ENCODE measurements at regions not wholly inside any gene's neighbourhood (a gene's known extent, or its start where the extent isn't known, plus 50 kb on each side); places are given as distances from the start of the nearest gene placed in this dataset.

DNA sequence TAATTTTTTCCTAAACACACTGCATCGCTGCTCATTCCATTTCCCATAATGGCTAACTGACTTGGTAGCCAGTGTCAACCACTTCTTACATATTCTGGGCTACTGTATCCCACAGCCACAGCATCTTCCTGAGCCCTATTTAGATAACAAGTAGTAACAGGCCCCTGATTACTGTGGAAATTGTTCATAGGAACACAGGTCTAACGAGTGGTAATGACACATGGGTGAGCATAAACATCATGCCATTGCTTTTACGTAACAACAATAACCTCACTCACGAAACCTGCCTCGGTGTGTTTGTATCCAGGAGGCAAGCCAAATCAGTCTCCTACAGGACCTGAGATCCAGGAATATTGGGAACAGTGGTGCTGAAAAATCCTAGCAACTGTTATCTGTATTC is 438.6 kb downstream of the KLF5 start:
- Mint-ChIP-seq H3K27me3 (no peaks in the 10 kb centered on the region), H3K9me3 (no peaks in the 10 kb centered on the region), H3K27ac (no peak overlapping the region), H3K4me1 (no peaks in the 10 kb centered on the region), H3K36me3 (ENCODE audit: low read depth) (no peaks in the 10 kb centered on the region), H3K4me3 (no peak overlapping the region)
- ChIA-PET POLR2A (no interaction called here), CTCF (no interaction called here)
- intact Hi-C loops (cut with micrococcal nuclease) = no loop called here
- no peak for DNase-seq
- TF ChIP-seq, protein P1, sequence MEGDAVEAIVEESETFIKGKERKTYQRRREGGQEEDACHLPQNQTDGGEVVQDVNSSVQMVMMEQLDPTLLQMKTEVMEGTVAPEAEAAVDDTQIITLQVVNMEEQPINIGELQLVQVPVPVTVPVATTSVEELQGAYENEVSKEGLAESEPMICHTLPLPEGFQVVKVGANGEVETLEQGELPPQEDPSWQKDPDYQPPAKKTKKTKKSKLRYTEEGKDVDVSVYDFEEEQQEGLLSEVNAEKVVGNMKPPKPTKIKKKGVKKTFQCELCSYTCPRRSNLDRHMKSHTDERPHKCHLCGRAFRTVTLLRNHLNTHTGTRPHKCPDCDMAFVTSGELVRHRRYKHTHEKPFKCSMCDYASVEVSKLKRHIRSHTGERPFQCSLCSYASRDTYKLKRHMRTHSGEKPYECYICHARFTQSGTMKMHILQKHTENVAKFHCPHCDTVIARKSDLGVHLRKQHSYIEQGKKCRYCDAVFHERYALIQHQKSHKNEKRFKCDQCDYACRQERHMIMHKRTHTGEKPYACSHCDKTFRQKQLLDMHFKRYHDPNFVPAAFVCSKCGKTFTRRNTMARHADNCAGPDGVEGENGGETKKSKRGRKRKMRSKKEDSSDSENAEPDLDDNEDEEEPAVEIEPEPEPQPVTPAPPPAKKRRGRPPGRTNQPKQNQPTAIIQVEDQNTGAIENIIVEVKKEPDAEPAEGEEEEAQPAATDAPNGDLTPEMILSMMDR (IDR thresholded peaks at IDR 0.05) = no peak
- no peak for ATAC-seq (ENCODE audit: low read depth)

DNA sequence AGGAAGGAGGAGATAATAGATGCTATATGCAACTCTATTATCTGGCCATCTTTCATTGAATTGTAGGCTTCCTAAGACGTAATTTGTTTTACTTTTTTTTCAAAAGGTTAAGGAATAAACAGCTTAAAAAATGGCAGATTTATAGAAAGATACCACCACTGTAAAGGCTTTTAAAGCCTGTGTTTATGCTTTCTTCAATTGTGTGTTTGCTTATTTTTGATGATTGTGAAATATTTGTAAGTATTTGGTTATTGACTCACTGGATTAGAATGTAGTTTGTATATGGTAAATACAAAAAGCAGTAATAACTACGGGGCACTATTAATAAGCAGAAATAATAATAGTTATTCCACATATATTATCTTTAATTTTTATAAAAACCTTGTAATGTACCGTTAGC is 437.9 kb downstream of the KLF5 start:
- DNase-seq (no peak), ATAC-seq (ENCODE audit: low read depth) (no peak)
- ChIA-PET CTCF (no interaction called here), POLR2A (no interaction called here)
- Mint-ChIP-seq H3K27me3 (no peaks in the 10 kb centered on the region), H3K36me3 (ENCODE audit: low read depth) (no peaks in the 10 kb centered on the region), H3K9me3 (no peaks in the 10 kb centered on the region), H3K4me1 (no peaks in the 10 kb centered on the region), H3K4me3 (no peak overlapping the region), H3K27ac (no peak overlapping the region)
- intact Hi-C loops (cut with micrococcal nuclease) = no loop called here
- TF ChIP-seq, protein P1 (IDR thresholded peaks at IDR 0.05) = no peak

DNA sequence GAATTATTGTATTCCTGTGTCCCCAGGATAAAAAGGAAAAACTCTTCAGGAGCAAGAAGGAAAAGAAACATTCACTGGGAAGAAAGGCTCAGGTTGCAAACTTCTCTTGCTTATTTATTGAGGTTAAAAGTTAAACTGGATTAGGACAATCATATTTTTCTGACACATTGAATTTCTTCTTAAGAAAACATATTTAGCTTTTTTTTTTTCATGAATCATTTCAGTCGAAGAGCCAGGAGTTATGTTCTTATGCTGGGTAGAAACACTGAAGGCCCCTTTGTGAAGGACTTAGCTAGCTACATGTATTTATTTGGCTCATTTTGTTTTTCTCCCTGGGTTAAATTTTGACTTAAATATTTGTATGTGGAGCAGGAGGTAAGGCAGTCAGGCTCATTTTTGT is 434.0 kb downstream of the KLF5 start:
- H3K27ac Mint-ChIP-seq = no peak overlapping the region
- POLR2A ChIA-PET = no interaction called here
- no peaks in the 10 kb centered on the region for H3K4me1 Mint-ChIP-seq
- DNase-seq (no peak), ATAC-seq (ENCODE audit: low read depth) (no peak)
- TF ChIP-seq, protein P1 (IDR thresholded peaks at IDR 0.05) = no peak
- H3K4me3 Mint-ChIP-seq = no peak overlapping the region
- CTCF ChIA-PET = no interaction called here
- H3K9me3 Mint-ChIP-seq = no peaks in the 10 kb centered on the region
- H3K36me3 Mint-ChIP-seq (ENCODE audit: low read depth) = no peaks in the 10 kb centered on the region
- no peaks in the 10 kb centered on the region for H3K27me3 Mint-ChIP-seq
- intact Hi-C loops (cut with micrococcal nuclease) = no loop called here

DNA sequence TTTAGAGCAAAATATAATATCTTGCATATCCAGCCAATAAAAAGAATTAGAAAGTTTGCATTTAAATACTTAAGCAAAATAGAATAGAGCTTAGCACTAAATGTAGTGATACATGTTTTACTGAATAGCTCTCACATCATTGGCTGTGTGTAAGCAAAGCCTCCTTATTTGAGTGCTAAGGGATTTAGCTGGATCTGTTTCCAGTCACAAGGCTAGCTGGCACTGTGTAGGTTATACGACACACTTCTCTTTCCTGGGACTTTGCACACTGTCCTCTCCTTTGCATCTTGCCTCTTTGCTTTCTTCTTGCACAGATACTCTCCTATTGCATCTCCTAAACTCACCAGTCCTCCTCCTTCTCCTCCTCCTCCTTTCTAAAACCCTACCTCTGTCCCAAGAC is 423.8 kb downstream of the KLF5 start:
- H3K27me3 Mint-ChIP-seq = no peaks in the 10 kb centered on the region
- no peak overlapping the region for H3K4me3 Mint-ChIP-seq
- intact Hi-C loops (cut with micrococcal nuclease) = no loop called here
- ATAC-seq (ENCODE audit: low read depth) (no peak), DNase-seq (no peak)
- TF ChIP-seq, protein P1 (IDR thresholded peaks at IDR 0.05) = no peak
- no peaks in the 10 kb centered on the region for H3K4me1 Mint-ChIP-seq
- H3K27ac Mint-ChIP-seq = no peak overlapping the region
- ChIA-PET CTCF (no interaction called here), POLR2A (no interaction called here)
- no peaks in the 10 kb centered on the region for H3K36me3 Mint-ChIP-seq (ENCODE audit: low read depth)
- H3K9me3 Mint-ChIP-seq = no peaks in the 10 kb centered on the region

DNA sequence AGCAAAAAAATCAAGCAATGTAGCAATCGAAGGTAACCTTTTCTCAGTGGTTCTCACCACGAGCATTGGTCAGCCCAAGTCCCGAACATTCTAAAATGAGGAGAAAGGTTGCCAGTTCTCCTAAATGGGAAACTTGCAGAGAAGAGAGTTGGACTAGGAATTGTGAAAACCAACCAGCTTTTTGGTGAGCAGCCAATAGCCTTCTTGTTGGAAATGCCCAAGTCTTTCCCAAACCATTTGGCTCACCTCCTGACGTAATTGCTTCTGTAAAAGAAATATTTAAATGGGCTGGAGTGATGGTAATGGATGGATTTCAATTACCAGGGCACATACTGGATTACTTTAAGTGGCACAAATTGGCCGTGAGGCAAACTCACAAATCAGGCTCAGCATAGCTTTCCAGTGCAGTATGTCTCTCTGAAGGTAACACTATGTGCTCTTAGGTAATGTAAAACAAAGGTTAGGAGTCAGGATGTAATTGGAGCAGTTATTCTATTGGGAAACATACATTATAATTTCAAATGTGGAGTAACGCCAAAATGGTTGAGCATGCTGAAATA is 423.2 kb downstream of the KLF5 start:
- H3K4me1 Mint-ChIP-seq = no peaks in the 10 kb centered on the region
- no peaks in the 10 kb centered on the region for H3K27me3 Mint-ChIP-seq
- TF ChIP-seq, protein P1 (IDR thresholded peaks at IDR 0.05) = no peak
- intact Hi-C loops (cut with micrococcal nuclease) = no loop called here
- no peak for DNase-seq
- H3K4me3 Mint-ChIP-seq = no peak overlapping the region
- H3K9me3 Mint-ChIP-seq = no peaks in the 10 kb centered on the region
- H3K27ac Mint-ChIP-seq = no peak overlapping the region
- no peaks in the 10 kb centered on the region for H3K36me3 Mint-ChIP-seq (ENCODE audit: low read depth)
- no peak for ATAC-seq (ENCODE audit: low read depth)
- POLR2A ChIA-PET = no interaction called here
- CTCF ChIA-PET = no interaction called here

All from activated B cell treated with CpG ODN at 0.5 μM for 24 hours (primary cell).